ENCODE measurements at regions not wholly inside any gene's neighbourhood (a gene's known extent, or its start where the extent isn't known, plus 50 kb on each side); places are given as distances from the start of the nearest gene placed in this dataset.
"Not testable (repeated sequence)": the region's sequence is repeated elsewhere in the genome, so short reads cannot be mapped to it uniquely, and the experiment has no call there.

GRCh38 chr10:2790396-2791188 lies 276.8 kb upstream of the PFKP start:
- no peak for DNase-seq (ENCODE audit: low read depth in 3 of 3)

DNA sequence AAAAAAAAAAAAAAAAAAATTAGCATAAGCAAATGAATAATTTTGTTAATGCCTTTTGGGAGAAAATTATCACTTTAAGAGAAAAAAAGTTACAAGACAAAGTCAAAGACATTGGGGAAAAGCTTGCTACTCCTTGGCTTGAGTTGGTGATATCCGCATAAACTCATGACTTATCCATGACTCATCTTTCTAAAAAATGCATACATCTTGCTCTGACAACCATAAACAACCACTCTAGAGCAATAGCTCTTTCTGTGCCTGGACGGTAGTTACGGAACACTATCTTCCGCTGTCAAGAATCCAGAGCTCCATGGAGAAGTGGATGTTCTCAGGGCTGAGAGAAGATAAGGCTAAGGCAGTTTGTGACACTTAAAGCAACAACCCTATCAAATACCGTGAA lies 281.1 kb upstream of the PFKP start:
- DNase-seq (ENCODE audit: low read depth in 3 of 3) = no peak

GRCh38 chr10:2784766-2785165 lies 282.6 kb upstream of the PFKP start:
- DNase-seq (ENCODE audit: low read depth in 3 of 3) = no peak

DNA sequence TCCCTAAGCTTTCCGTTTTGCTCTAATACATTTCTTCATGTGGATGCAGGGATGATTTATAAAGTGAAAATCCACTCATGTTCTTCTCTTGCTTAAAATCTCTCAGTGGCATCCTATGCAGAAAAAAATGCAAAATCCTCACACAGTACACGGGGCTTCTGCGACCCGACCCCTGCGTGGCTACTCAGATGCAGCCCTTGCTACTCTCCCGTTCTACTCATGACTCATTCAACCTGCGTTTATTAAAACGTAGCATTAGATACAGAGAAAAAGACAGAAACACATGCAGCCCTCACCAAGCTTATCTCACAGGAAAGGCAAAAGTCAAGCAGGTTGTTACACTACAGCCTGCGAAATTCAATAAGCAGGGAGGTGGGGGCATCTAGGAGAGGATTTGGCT lies 284.4 kb upstream of the PFKP start:
- no peak for DNase-seq (ENCODE audit: low read depth in 3 of 3)

GRCh38 chr10:2782265-2782664 lies 285.1 kb upstream of the PFKP start:
- no peak for DNase-seq (ENCODE audit: low read depth in 3 of 3)

DNA sequence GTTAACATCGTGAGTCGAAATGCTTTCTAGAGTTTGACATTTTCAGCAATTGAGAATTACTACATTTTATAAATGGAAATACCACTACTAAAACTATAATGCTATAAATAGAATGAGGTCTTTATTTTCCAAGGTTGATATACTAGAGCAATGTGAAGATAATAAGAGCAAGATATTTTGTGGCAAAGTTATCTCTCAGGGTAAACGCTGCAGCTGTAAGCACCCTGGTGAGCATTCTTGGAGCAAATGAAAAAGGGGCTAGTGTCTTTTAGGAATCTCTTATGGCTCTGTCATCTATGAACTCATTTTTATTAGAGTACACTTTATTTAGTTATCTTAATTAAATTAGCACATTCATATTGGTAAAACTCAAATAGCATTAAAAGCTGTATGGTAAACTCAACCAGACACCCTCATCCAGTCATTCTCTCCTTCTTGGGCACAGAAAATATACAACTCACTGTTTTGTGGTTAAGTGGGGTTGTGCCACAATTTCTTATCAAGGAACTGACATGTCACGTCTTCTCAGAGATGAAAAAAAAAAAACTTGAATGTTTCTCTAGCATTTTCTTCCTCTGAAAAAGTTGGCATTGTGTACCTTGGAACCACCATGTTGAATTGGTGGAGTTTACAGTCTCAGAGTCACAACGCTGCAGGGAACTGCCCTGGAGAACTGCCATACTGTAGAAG lies 289.5 kb upstream of the PFKP start:
- no peak for DNase-seq (ENCODE audit: low read depth in 3 of 3)

- no peak for DNase-seq (ENCODE audit: low read depth in 3 of 3)
These were observed 294.3 kb upstream of the PFKP start for GRCh38 chr10:2772816-2773631.

DNA sequence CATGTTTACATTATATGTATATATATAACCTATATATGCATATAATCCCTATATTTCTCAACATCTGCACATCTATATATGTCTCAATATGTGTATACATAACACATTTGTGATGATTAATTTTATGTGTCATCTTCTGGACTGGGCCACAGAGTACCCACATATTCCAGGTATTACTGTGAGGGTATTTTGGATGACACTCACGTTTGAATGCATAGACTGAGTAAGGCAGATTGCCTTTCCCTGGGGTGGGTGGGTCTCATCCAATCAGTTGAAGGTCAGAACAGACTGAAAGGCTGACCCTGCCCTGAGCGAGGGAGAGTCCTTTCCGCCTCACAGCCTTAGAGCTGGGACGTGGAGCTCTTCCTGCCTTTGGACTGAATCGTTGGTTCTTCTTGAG lies 295.2 kb upstream of the PFKP start:
- DNase-seq (ENCODE audit: low read depth in 3 of 3) = no peak

- not testable (repeated sequence) for DNase-seq (ENCODE audit: low read depth in 3 of 3)
These were observed 300.1 kb upstream of the PFKP start for GRCh38 chr10:2767293-2767692.

DNA sequence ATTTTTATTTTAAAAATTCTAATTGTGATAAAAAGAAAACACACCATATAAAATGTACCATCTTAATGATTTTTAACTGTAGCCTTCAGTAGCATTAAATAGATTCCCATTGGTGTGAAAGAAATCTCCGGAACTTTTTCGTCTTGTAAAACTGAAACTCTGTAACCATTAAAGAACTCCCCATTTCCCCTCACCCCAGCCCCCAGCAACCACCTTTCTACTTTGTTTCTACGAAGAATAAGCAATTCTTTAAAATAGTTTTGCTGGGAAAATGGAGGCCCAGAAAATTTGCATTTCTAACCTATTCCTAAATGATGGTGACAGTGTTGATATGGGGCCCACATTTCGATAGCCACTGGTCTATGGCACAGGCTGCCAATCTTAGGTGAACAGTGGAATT lies 305.4 kb upstream of the PFKP start:
- no peak for DNase-seq (ENCODE audit: low read depth in 3 of 3)

GRCh38 chr10:2761311-2761710 lies 306.0 kb upstream of the PFKP start:
- no peak for DNase-seq (ENCODE audit: low read depth in 3 of 3)

GRCh38 chr10:2760736-2761135 lies 306.6 kb upstream of the PFKP start:
- no peak for DNase-seq (ENCODE audit: low read depth in 3 of 3)

- no peak for DNase-seq (ENCODE audit: low read depth in 3 of 3)
These were observed 308.1 kb upstream of the PFKP start for GRCh38 chr10:2759233-2759632.

- DNase-seq (ENCODE audit: low read depth in 3 of 3) = no peak
These were observed 312.4 kb upstream of the PFKP start for GRCh38 chr10:2754943-2755342.

DNA sequence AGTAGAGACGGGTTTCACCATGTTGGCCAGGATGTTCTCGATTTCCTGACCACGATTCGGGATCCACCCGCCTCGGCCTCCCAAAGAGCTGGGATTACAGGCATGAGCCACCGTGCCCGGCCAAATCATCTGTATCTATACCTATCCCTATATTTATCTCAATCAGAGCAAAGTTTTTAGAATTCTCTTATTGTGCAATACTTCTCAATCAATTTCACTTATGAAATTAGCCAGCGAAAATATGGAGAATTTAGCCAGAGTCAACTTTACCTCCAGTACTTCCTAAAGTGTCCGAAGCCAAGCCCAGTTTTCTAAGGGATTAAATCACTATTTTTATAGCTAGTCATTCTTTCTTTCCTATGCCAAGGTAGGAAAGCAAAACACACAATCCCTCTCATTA lies 319.1 kb upstream of the PFKP start:
- DNase-seq (ENCODE audit: low read depth in 3 of 3) = no peak

DNA sequence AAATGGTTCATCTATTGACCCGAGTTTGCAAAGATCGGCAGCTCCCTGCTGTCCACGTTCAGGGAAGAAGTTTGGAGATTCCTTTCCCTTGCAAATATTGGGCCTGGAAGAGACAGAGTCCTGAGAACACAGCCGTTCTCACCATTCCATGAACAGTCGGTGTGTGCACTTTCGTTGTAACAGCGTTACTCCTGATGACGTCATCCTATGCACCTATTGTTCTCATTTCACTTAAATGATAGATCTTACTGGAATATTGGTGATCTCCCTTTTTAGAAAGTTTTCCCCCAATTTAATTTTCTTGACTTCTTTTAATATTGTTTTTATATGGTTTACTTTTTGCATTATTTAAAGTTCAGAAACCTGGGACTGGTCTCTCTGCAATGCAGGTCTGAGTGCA lies 320.7 kb upstream of the PFKP start:
- DNase-seq (ENCODE audit: low read depth in 3 of 3) = no peak

- DNase-seq (ENCODE audit: low read depth in 3 of 3) = no peak
These were observed 321.7 kb upstream of the PFKP start for GRCh38 chr10:2745666-2746065.

DNA sequence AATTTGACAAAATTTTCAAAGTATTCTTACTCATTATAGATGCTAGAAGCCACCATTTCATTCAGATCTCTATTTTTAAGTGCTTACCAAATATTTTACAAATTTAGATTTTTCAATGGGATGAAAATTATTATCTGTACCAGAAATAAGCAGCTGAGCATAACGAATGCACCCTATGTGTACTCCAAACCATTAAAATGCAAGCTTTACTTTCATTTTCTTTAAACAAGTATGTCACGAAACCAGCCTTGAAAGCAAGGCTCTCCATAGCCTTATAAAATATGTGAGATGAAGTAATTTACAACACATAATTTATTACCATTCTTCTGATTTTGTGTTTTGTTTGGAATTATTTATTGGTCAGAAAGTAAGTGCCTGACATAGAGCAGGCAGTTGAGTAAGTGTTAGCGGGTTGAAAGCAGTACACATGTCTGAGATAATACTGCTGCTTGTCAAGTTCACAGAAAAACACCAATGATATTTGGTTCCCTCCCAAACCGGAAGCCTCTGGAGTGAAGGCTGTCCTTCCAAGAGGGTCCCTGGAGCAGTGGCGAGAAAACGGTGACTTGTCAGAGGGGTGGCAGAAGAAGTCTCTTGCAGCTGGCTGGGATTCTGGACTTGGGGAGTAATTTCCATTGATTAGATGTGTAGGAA lies 322.7 kb upstream of the PFKP start:
- DNase-seq (ENCODE audit: low read depth in 3 of 3) = no peak

- no peak for DNase-seq (ENCODE audit: low read depth in 3 of 3)
These were observed 332.7 kb upstream of the PFKP start for GRCh38 chr10:2734603-2735002.

DNA sequence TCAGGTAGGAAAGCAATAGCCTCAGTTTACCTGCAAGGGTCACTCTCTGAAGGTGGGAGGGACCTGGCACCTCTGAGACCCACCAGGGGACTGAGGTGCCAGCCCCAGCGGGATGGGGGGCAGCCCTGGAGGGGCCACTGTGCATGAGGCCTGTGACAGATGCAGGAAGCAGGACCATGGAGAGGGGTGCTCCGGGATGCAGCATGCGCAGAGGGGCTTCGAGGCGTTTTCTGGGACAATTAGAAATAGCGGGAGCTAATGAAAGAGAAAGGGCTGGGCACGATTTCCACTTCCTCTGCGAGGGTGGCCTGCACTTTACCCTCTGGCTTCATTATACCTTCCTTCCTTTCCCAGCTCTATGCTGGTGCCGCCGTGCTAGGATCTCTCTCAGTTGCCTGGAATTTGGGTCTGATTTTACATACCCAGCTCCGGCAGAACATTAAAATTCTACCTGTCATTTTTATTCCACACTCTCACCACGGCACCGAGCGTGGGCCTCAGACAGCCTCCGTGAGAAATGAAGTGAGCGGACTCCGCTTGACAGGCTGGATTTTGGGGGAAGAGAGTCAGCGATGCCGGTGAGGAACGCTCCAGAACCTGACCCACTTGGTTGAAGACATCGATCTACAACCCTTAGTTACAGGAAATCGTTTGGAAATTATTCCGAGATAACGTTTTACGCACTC lies 333.9 kb upstream of the PFKP start:
- no peak for DNase-seq (ENCODE audit: low read depth in 3 of 3)

DNA sequence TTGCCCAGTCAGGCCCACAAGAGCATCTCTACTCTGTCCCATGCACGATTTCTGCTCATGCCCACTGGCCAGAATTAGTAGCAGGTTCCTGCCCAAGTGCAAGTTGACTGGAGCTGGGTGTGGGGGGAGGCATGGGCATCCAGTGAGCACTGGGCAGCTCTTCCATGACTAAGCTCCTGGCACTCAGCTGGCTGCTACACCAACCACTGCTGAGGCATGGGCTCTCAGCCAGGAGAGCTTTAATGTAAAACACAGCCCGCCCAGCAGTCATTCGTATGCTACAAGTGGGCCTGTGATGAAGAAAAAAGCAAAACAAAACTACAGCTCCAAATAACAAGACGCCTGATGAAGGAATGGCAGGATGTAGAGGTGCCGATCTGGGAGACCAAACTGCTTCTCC lies 335.4 kb upstream of the PFKP start:
- DNase-seq (ENCODE audit: low read depth in 3 of 3) = no peak

GRCh38 chr10:2729197-2729596 lies 338.2 kb upstream of the PFKP start:
- DNase-seq (ENCODE audit: low read depth in 3 of 3) = no peak
